ENCODE measurements at regions not wholly inside any gene's neighbourhood (a gene's known extent, or its start where the extent isn't known, plus 50 kb on each side); places are given as distances from the start of the nearest gene placed in this dataset.

- no peaks in the 10 kb centered on the region for H3K9me3 ChIP-seq (ENCODE audit: control insufficient read depth, low read depth, low read length)
- no peak overlapping the region for H2BK5ac ChIP-seq (ENCODE audit: insufficient read length, low read length)
- no peak overlapping the region for H2BK120ac ChIP-seq (ENCODE audit: low read depth, low read length, poor library complexity, severe bottlenecking)
- no peaks in the 10 kb centered on the region for H3K79me1 ChIP-seq (ENCODE audit: insufficient read depth, low read depth, low read length, poor library complexity, severe bottlenecking)
- no peak overlapping the region for H2BK12ac ChIP-seq (ENCODE audit: insufficient read length, low read depth, low read length)
- H3K56ac ChIP-seq (ENCODE audit: insufficient read length, low read depth, low read length), result no peak overlapping the region
- no peaks in the 10 kb centered on the region for H3K4me1 ChIP-seq (ENCODE audit: insufficient read depth, low read length)
- H3K9ac ChIP-seq (ENCODE audit: extremely low read depth, insufficient read length, low read length), result no peak overlapping the region
- no peaks in the 10 kb centered on the region for H4K20me1 ChIP-seq (ENCODE audit: control insufficient read depth, insufficient read depth, insufficient read length)
- H4K5ac ChIP-seq (ENCODE audit: insufficient read length, low read depth, low read length), result no peak overlapping the region
- WGBS (ENCODE audit: extremely low coverage, insufficient read length, low lambda C conversion rate), result no CpG with 5 or more reads among the region's 3 CpGs
- H3K27me3 ChIP-seq (ENCODE audit: insufficient read depth, low read length), result no peaks in the 10 kb centered on the region
- no peak overlapping the region for H3K18ac ChIP-seq (ENCODE audit: insufficient read length, low read depth, low read length)
- no peak overlapping the region for H2BK20ac ChIP-seq (ENCODE audit: low read depth, low read length, poor library complexity, severe bottlenecking)
- H2AFZ ChIP-seq (ENCODE audit: low read length), result no peak overlapping the region
- no peak overlapping the region for H4K91ac ChIP-seq (ENCODE audit: insufficient read length, low read depth, low read length)
- no peak overlapping the region for H4K8ac ChIP-seq (replicated peaks; ENCODE audit: insufficient read length, low read depth, low read length)
- H2AK5ac ChIP-seq (ENCODE audit: insufficient read length, low read length), result no peak overlapping the region
- no peaks in the 10 kb centered on the region for H3K36me3 Mint-ChIP-seq (ENCODE audit: insufficient read depth in 1 of 3, low read depth in 3 of 3)
- H3K4me1 Mint-ChIP-seq, result peaks cover 8 to 13% of the 10 kb centered on the region in 2 experiments
- H3K4me3 Mint-ChIP-seq, result no peak overlapping the region
- H3K4me2 ChIP-seq (ENCODE audit: insufficient read depth, insufficient read length, low read length), result no peak overlapping the region
- no peak overlapping the region for H3T11ph ChIP-seq (ENCODE audit: low read length)
- TF ChIP-seq, protein P1, sequence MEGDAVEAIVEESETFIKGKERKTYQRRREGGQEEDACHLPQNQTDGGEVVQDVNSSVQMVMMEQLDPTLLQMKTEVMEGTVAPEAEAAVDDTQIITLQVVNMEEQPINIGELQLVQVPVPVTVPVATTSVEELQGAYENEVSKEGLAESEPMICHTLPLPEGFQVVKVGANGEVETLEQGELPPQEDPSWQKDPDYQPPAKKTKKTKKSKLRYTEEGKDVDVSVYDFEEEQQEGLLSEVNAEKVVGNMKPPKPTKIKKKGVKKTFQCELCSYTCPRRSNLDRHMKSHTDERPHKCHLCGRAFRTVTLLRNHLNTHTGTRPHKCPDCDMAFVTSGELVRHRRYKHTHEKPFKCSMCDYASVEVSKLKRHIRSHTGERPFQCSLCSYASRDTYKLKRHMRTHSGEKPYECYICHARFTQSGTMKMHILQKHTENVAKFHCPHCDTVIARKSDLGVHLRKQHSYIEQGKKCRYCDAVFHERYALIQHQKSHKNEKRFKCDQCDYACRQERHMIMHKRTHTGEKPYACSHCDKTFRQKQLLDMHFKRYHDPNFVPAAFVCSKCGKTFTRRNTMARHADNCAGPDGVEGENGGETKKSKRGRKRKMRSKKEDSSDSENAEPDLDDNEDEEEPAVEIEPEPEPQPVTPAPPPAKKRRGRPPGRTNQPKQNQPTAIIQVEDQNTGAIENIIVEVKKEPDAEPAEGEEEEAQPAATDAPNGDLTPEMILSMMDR (conservative IDR thresholded peaks at IDR 0.05), result no peak
- no peak overlapping the region for H3K4ac ChIP-seq (ENCODE audit: low read depth, low read length)
- no peaks in the 10 kb centered on the region for H3K79me2 ChIP-seq (ENCODE audit: insufficient read depth, low read length)
- H3K9me3 Mint-ChIP-seq, result no peaks in the 10 kb centered on the region
- H3K27ac Mint-ChIP-seq, result no peak overlapping the region
- no peaks in the 10 kb centered on the region for H3K27me3 Mint-ChIP-seq (ENCODE audit: low read depth)
- H2BK15ac ChIP-seq (ENCODE audit: low read depth, low read length), result no peak overlapping the region
- H3K27ac ChIP-seq (ENCODE audit: insufficient read length, low read depth, low read length), result no peak overlapping the region
- no peaks in the 10 kb centered on the region for H3K23me2 ChIP-seq (ENCODE audit: insufficient read length, low read depth, low read length, poor library complexity, severe bottlenecking)
- DNase-seq, result no peak
- H3K23ac ChIP-seq (ENCODE audit: insufficient read length, low read depth, low read length), result no peak overlapping the region
- H3K14ac ChIP-seq (ENCODE audit: insufficient read depth, low read length), result no peak overlapping the region
Measured at GRCh38 chr12:42737398-42737797, 147.9 kb upstream of the PRICKLE1 start.
